Stimulated activated CD4-positive, alpha-beta T cell treated with anti-CD3 and anti-CD28 coated beads, Interleukin-12 subunit alpha, Interleukin-12 subunit beta, amount 100 ng/mL, for 4 hours (primary cell): ENCODE measurements at regions not wholly inside any gene's neighbourhood (a gene's known extent, or its start where the extent isn't known, plus 50 kb on each side); places are given as distances from the start of the nearest gene placed in this dataset.
A peak's percentile ranks its signal among the peaks of the same experiment; 100 is the strongest.

Experiments used
- DNase-seq: peaks from one replicate; pipeline ENCODE4 v3.0.0-alpha.2; 2020

DNA sequence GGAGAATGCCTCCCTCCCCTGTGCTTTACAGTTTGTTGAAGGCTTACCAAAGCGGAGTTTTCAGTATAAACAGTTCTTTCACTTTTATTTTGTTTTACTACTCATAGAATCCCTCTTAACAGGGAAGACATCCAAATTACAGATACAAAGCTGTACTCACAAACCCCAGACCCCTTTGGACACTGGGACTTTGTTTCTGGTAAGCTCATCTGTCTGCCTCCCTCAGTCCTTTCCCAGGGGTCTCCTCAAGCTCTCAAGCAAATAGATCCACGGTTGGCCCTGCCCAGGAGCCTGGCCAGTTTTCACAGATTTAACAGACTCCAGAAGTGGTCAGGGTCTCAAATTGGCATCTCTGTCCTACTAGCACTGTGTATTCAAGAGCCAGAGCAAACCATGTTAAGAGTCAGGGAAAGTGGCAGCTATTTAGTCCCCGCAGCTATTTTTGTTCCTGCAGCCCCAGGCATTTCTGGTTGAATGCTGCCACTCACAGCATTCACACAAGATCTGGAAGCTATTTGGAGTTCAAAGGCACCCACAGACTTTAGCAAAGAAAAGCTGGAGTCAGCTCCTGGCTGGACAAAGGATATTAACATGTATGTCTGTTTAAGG lies 54.2 kb downstream of the TMEM100 start:
- no peak for DNase-seq

DNA sequence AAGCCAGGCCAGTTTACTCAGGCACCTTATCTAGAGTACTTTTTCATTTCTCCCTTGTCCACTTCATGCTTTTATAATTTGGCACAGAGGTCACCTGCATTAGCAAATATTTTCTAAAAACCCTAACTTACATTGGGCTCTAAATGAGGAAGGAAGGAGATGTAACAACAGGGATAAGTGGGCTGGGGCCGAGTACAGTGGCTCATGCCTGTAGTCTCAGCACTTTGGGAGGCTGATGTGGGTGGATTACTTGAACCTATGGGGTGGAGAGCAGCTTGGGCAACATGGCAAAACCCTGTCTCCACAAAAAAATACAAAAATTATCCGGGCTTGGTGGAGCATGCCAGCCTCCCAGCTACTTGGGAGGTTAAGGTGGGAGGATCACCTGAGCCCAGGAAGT lies 55.9 kb downstream of the TMEM100 start:
- no peak for DNase-seq

DNA sequence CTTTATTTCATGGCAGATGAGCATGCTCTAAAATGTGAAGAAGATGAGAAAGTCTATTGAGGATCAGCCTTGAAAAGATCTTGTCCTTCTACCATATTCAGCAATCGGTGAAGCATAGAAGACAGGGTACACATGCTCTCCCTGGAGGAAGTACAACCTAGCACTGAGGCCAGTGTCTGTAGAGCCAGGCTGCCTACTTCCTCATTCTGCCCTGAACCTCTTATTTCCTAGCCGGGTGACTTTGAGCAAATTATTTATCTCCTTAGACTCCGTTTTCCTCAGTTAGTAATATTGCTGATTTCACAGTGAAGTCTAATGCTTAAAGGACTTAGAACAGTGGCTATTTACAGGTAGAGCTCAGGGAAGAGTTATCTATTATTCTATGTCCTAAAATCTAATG lies 58.4 kb downstream of the TMEM100 start:
- no peak for DNase-seq

DNA sequence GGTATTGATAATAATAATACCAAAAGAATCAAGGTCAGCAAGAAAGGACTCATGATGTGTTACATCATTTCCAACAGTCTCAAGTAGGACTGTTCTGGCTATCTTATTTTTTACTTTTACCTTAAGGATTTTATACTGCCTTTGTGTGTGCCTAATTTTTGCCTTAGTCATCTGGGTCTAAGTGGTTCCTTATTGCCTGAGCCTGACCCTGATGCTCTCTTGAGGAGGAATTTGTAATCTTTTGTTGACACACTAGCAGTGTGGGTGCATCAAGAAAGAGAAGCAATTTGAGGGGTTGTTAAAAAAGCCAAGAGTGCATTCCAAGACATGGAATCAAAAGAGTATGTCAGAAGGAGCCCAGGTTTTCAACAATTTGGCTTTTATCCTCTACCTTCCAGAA lies 59.3 kb downstream of the TMEM100 start:
- no peak for DNase-seq

GRCh38 chr17:55661963-55662834 lies 60.5 kb downstream of the TMEM100 start:
- DNase-seq: no peak

DNA sequence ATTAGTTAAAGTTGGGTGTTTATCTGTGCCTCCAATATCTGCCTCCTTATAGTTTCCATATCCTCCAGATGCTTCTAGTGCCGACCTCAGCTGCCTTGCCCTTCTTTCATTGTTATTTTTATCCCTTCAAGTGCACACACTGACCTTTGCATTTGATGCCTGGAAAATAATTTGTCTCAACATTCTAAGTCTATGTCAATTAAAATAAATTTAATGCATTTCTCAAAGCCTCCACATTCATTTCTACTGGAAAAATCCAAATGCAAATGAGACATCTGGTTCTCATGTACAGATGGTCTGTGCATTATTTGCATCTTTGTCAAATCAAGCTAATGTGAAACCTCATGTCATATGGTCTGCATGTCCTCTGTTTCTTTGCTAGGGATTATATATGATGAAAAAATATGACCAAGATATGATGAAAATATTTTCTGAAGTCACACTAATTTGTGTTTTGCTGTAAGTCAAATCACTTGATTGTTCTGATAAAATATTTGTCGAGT lies 61.4 kb downstream of the TMEM100 start:
- no peak for DNase-seq

DNA sequence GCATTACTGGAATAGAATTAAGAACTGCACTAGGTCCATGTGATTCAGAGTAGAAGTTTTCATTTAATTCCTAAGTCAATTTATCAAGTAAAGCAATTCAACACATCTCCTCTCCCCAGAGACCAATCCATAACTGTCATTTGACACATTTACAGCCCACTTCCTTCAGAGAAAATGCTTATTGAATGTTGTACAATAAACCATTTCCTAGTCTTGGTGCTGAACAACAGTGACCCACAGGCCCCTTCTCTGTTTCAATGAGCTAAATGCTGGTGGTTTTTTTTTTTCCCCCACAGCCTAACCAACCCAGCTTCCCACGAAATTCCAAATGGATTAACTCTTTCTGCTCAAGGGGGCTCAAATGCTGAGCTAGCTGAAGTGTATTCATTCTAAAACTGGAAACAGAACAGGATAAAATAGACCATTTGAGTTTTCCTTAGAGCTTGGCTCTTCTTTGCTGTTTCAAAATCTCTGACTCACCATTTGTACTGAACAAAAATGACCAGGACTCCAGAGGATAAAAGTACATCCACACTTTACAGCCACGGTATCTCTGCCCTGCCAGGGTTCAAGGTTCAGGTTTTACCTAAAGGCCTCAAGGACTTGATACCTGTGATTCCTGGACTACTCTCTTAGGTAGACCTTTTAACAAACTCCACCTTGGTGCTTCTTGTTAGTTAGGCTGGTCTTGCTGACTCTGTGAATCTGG lies 62.3 kb downstream of the TMEM100 start:
- no peak for DNase-seq

GRCh38 chr17:55659661-55660060 lies 63.0 kb downstream of the TMEM100 start:
- no peak for DNase-seq

GRCh38 chr17:55655777-55656176 lies 66.9 kb downstream of the TMEM100 start:
- DNase-seq: no peak

DNA sequence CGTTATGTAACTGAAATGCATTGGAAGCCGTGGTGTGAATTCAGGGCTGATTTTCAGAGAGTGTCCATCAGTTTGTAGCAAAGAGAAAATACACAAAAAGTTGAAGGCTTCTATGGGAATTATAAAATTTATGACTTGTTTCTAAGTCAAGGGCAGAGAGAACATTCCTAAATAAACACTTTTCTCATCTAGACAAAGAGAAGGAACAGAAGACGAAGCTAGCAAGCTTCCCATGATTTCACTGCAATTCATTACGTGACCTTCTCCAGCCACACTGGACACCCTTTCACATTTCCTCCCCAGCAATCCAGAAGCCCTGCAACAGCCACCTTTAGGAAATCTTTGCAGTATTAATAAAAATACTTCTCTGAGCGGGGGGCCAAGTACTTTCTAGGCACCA lies 67.8 kb downstream of the TMEM100 start:
- DNase-seq: no peak

GRCh38 chr17:55654022-55654421 lies 68.6 kb downstream of the TMEM100 start:
- no peak for DNase-seq

DNA sequence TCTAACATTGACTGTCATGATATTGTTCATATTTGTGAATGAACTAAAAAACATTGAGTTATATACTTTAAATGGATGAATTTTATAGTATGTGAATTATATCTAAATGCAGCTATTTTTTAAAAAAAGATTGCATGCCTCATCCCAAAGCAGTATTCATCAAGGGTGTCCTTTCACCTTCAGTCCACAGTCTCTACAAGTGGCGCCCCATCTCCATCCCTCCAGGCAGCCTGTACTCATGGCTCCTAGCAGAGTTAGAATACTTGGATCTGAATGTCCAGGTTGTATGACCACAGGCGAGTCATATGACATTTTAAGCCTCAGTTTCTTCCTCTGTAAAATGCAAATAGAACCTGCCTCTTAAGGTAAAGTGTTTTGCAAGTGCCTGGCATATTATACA lies 69.8 kb downstream of the TMEM100 start:
- DNase-seq: no peak

DNA sequence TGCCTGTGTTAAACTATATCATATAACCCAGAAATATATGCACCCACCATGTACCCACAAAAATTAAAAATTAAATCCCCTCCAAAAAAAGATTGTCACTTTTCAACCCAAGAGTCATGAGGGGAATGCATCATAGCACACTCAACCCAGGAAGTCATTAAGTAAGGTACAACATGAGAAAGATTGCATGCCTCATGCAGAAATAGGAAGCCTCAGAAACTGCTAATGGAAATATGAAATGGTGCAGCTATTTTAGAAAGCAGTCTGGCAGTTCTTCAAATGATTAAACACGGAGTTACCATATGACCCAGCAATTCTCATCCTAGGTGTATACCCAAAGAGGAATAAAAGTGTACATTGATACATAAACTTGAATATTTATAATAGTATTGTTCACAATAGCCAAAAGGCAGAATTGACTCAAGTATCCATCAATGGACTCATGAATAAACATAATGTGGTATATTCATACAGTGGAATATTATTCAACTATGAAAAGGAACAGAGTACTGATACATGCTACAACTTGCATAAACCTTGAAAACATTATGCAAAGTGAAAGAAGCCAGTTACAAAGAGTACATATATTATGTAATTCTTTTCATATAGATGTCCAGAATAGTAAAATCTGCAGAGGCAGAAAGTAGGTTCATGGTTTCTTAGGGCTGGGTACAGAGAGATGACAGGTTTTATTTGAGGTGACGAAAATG lies 70.4 kb downstream of the TMEM100 start:
- no peak for DNase-seq

GRCh38 chr17:55649957-55650597 lies 72.6 kb downstream of the TMEM100 start:
- DNase-seq: no peak

DNA sequence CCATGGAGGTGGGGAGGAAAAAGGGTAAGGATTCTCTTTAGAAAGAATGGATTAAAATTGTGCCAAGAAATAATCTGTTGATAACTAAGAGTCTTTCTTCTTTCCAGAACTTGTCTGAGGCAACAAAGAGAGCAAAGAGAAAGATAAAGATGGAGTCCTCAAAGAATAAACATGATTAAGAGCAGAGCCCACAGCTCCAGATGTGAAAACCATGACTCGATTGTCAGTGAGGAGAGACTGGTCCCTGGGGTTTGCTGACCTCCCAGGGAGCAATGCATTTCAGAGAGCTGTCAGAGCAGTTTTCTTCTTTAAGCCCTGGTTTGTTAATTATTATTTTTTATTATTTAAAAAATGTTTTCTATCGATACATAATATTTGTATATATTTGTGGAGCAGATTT lies 74.6 kb downstream of the TMEM100 start:
- no peak for DNase-seq

DNA sequence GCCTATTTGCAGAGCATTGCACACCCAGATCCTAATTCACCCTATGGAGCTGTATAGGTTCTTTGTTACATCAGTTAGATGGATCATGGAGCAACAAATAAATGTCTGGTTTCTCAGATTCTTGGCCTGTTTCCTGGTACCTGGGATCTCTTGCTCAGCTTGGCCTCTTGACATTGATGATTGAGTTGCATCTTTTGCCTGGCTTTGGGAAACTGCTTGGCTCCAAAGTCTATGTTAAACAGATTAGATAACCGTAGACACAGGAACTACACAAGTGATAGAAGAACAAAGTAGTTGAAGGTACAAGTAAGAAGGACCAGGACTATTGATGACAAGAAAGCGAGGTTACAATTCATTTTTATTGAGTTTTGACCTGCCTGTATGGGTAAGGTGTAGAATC lies 77.3 kb downstream of the TMEM100 start:
- no peak for DNase-seq

DNA sequence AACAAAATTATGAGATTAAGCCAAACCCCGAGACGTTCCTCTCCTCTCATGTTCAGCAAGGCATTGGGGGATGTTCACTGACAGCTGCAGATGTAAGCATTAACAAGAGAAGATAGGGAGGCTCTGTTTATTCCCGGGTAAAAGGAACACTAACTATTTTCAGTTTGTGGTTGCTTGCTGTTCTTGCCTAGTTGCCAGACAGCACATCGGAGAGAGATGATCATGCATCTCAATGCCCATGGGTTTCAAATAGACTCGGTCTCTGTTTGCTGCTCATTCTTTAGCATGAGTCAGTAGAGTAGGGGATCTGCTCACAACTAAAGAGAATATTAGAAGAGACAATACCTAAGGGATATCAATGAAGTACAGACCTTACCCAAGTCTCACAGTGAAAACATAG lies 78.3 kb downstream of the TMEM100 start:
- DNase-seq: no peak

DNA sequence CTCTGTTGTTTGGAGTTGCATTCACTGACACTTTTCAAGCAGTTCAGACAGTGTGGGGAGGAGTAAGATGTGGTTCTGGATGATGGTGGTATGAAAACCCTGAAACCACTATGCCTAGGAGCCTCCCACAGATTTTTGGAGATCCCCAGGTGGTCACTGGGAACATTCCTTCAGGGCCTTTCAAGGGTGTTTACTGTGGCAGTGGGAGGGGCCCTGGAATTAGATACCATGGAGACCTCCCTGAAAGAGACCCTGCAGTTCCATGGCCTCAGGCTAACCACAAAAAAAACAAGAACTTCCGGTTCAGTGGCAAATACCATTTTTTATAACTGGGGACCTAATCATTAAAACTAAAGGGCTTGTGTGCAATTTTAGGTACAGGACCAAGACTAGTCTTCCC lies 79.9 kb downstream of the TMEM100 start:
- DNase-seq: no peak

- peak; percentile 21 for DNase-seq
Observed at GRCh38 chr17:55641676-55642081, 81.0 kb downstream of the TMEM100 start.

GRCh38 chr17:55639096-55639495 lies 83.6 kb downstream of the TMEM100 start:
- DNase-seq: no peak

DNA sequence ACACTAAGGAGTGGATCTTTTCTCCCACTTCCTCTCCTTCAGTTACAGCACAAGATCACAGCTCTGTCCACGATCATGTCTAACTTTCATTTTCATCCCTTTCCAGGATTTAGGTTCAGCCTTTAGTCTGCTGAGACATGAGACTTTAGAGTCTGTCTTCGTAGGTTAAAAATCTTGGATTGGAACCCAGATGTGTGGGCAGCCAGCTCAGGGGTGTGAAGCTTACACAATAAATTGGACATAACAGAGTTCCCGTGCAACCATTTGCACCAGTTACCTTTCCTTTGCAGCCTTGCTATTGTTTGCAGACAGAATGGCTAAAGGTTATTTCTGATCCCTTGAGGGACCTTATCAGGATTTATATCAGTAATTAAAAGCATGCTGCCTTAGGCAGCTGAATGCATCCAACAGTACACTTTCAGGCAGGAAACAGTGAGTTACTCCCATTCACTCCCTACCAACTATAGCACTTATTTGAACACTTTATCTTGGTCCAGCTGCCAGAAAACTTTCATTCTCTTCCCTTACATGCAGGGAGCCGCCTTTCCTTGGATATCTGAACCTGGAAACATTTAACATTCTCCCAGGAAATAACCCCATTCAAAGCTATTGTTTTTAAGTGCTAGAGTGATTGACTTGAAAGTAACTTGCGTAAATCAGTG lies 87.3 kb downstream of the TMEM100 start:
- DNase-seq: no peak

DNA sequence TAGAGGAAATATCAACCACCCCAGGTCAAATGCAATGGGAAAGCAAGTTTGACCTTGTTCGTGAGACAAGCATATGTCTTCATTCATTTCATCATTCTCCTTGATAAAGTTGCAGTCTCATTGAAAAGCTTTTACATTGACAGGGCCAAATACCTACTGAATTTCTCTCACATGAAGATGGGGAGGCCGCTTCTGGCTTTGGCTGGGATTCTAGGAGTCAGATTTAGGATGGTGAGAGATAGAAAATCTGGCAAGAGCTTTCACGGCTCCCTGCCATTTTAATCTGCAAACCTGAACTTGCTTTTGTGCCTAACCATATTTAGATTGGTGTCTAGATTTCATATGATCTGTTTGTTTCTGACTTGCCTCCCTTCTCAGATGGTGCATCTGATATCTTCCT lies 88.0 kb downstream of the TMEM100 start:
- no peak for DNase-seq
